ENCODE measurements at regions not wholly inside any gene's neighbourhood (a gene's known extent, or its start where the extent isn't known, plus 50 kb on each side); places are given as distances from the start of the nearest gene placed in this dataset.
A peak's percentile ranks its signal among the peaks of the same experiment; 100 is the strongest.

- no peak for TF ChIP-seq FOXM1 (IDR thresholded peaks at IDR 0.05; ENCODE audit: low read depth)
- TF ChIP-seq SMC3 (IDR thresholded peaks at IDR 0.05; ENCODE audit: low read depth, low read length) = no peak
- peak; percentile 94 for TF ChIP-seq USF1 (IDR thresholded peaks at IDR 0.05; ENCODE audit: borderline replicate concordance, low read depth)
- no peak for TF ChIP-seq IRF3 (IDR thresholded peaks at IDR 0.05; ENCODE audit: low read depth, low read length)
- TF ChIP-seq POLR2AphosphoS5 (IDR thresholded peaks at IDR 0.05; ENCODE audit: low read depth, low read length) = peak; percentile 33; the same call in 1 of the 2 replicates
- no peak for TF ChIP-seq GATA2 (CRISPR knock-in tag; IDR thresholded peaks at IDR 0.05)
- peak; percentile 64; the same call in 1 of the 2 replicates for TF ChIP-seq RXRA (IDR thresholded peaks at IDR 0.05; ENCODE audit: borderline replicate concordance, low read depth)
- TF ChIP-seq RAD21 (IDR thresholded peaks at IDR 0.05; ENCODE audit: low read length) = no peak
- no peak for TF ChIP-seq EZH2phosphoT487 (IDR thresholded peaks at IDR 0.05; ENCODE audit: borderline replicate concordance, low read depth)
- TF ChIP-seq PBX3 (IDR thresholded peaks at IDR 0.05) = peak; percentile 28; the same call in 1 of the 2 replicates
- no peak for TF ChIP-seq MXI1 (IDR thresholded peaks at IDR 0.05; ENCODE audit: low read depth, low read length)
- no peak for TF ChIP-seq RCOR1 (IDR thresholded peaks at IDR 0.05; ENCODE audit: low read length)
- TF ChIP-seq CTCF (IDR thresholded peaks at IDR 0.05) = no peak
- peak in 1 of 2 experiments; percentile 60; a peak in 1 of 4 replicates for TF ChIP-seq EP300 (IDR thresholded peaks at IDR 0.05; ENCODE audit: borderline replicate concordance in 1 of 2, low read depth in 1 of 2, low read length in 1 of 2)
- no peak for TF ChIP-seq TAF1 (IDR thresholded peaks at IDR 0.05; ENCODE audit: borderline replicate concordance, low read depth, low read length)
- 0 out of 2 replicates have a peak, but pooled peaks have one; percentile 56 for TF ChIP-seq SIN3A (IDR thresholded peaks at IDR 0.05; ENCODE audit: borderline replicate concordance, low read depth, low read length)
- TF ChIP-seq GABPA (IDR thresholded peaks at IDR 0.05; ENCODE audit: low read depth) = no peak
- TF ChIP-seq, protein P1, sequence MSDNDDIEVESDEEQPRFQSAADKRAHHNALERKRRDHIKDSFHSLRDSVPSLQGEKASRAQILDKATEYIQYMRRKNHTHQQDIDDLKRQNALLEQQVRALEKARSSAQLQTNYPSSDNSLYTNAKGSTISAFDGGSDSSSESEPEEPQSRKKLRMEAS (IDR thresholded peaks at IDR 0.05; ENCODE audit: low read depth) = peak; percentile 63; the same call in 1 of the 2 replicates
- TF ChIP-seq FOXJ3 (CRISPR knock-in tag; IDR thresholded peaks at IDR 0.05) = no peak
- TF ChIP-seq FOSL2 (IDR thresholded peaks at IDR 0.05; ENCODE audit: borderline replicate concordance, low read depth) = peak; percentile 89
- no peak for TF ChIP-seq MEF2A (IDR thresholded peaks at IDR 0.05; ENCODE audit: borderline replicate concordance, low read depth)
- no peak for TF ChIP-seq NRF1 (IDR thresholded peaks at IDR 0.05; ENCODE audit: low read depth, low read length)
- peak; percentile 89 for TF ChIP-seq JUND (IDR thresholded peaks at IDR 0.05)
- TF ChIP-seq NFIC (IDR thresholded peaks at IDR 0.05; ENCODE audit: borderline replicate concordance) = peak; percentile 46; the same call in 1 of the 2 replicates
These were observed 101.9 kb upstream of the PIP4K2A start (continued) for GRCh38 chr10:22816298-22816653.

Measured in SK-N-SH (cell line).